H9 (cell line): ENCODE measurements at regions not wholly inside any gene's neighbourhood (a gene's known extent, or its start where the extent isn't known, plus 50 kb on each side); places are given as distances from the start of the nearest gene placed in this dataset.

Source experiments
- DNase-seq: peaks from one replicate; pipeline ENCODE4 v3.0.0-alpha.2; 2017
- H2AFZ ChIP-seq: one replicate; pipeline ENCODE4 v1.6.1; 2013; ENCODE audit warnings: mild to moderate bottlenecking, low read length, control low read depth, moderate library complexity
- H2AK5ac ChIP-seq: 2 replicates; pipeline ENCODE4 v1.6.1; 2013; ENCODE audit warnings: low read length, control low read depth, mixed read lengths; ENCODE audit not compliant: insufficient read length
- H2BK120ac ChIP-seq: one replicate; pipeline ENCODE4 v1.6.1; 2013; ENCODE audit warnings: low read depth, mild to moderate bottlenecking, low read length, control low read depth, inconsistent platforms; ENCODE audit not compliant: poor library complexity, severe bottlenecking
- H2BK12ac ChIP-seq: 2 replicates; pipeline ENCODE4 v1.6.1; 2013; ENCODE audit warnings: low read length, control low read depth, mixed read lengths, low read depth; ENCODE audit not compliant: insufficient read length
- H2BK15ac ChIP-seq: 2 replicates; pipeline ENCODE4 v1.6.1; 2013; ENCODE audit warnings: low read depth, low read length, control low read depth
- H2BK20ac ChIP-seq: one replicate; pipeline ENCODE4 v1.6.1; 2013; ENCODE audit warnings: low read depth, mild to moderate bottlenecking, low read length, control low read depth, inconsistent platforms; ENCODE audit not compliant: poor library complexity, severe bottlenecking
- H2BK5ac ChIP-seq: 2 replicates; pipeline ENCODE4 v1.6.1; 2013; ENCODE audit warnings: low read length, control low read depth, mixed read lengths; ENCODE audit not compliant: insufficient read length
- H3K14ac ChIP-seq: 2 replicates; pipeline ENCODE4 v1.6.1; 2013; ENCODE audit warnings: low read length, control low read depth; ENCODE audit not compliant: insufficient read depth
- H3K18ac ChIP-seq: 2 replicates; pipeline ENCODE4 v1.6.1; 2013; ENCODE audit warnings: low read depth, mild to moderate bottlenecking, mixed read lengths, low read length, control low read depth; ENCODE audit not compliant: insufficient read length
- H3K23ac ChIP-seq: 2 replicates; pipeline ENCODE4 v1.6.1; 2013; ENCODE audit warnings: low read length, control low read depth, mixed read lengths, low read depth; ENCODE audit not compliant: insufficient read length
- H3K23me2 ChIP-seq: 2 replicates; pipeline ENCODE4 v1.6.1; 2013; ENCODE audit warnings: low read depth, mild to moderate bottlenecking, mixed read lengths, low read length, control low read depth; ENCODE audit not compliant: insufficient read length, poor library complexity, severe bottlenecking
- H3K27ac ChIP-seq: 2 replicates; pipeline ENCODE4 v1.5.1; 2013; ENCODE audit warnings: low read length, control low read depth, mixed read lengths, low read depth; ENCODE audit not compliant: insufficient read length
- H3K27me3 ChIP-seq: 2 replicates; pipeline ENCODE4 v1.6.1; 2013; ENCODE audit warnings: low read length, control low read depth, inconsistent platforms; ENCODE audit not compliant: insufficient read depth
- H3K4ac ChIP-seq: 2 replicates; pipeline ENCODE4 v1.6.1; 2013; ENCODE audit warnings: low read depth, mild to moderate bottlenecking, control low read depth, inconsistent platforms, low read length, moderate library complexity
- H3K4me1 ChIP-seq: 2 replicates; pipeline ENCODE4 v1.6.1; 2013; ENCODE audit warnings: low read length, control low read depth, inconsistent platforms; ENCODE audit not compliant: insufficient read depth
- H3K4me2 ChIP-seq: 2 replicates; pipeline ENCODE4 v1.6.1; 2013; ENCODE audit warnings: low read length, control low read depth, mixed read lengths; ENCODE audit not compliant: insufficient read length, insufficient read depth
- H3K56ac ChIP-seq: 2 replicates; pipeline ENCODE4 v1.6.1; 2013; ENCODE audit warnings: low read depth, mild to moderate bottlenecking, mixed read lengths, low read length, control low read depth; ENCODE audit not compliant: insufficient read length
- H3K79me1 ChIP-seq: 2 replicates; pipeline ENCODE4 v1.6.1; 2013; ENCODE audit warnings: low read depth, mild to moderate bottlenecking, moderate library complexity, low read length, control low read depth, inconsistent platforms; ENCODE audit not compliant: insufficient read depth, poor library complexity, severe bottlenecking
- H3K79me2 ChIP-seq: 2 replicates; pipeline ENCODE4 v1.6.1; 2013; ENCODE audit warnings: low read length, control low read depth, inconsistent platforms; ENCODE audit not compliant: insufficient read depth
- H3K9ac ChIP-seq: 2 replicates; pipeline ENCODE4 v1.6.1; 2013; ENCODE audit warnings: low read length, control low read depth, mixed read lengths; ENCODE audit not compliant: insufficient read length; ENCODE audit errors: extremely low read depth
- H3K9me3 ChIP-seq: one replicate; pipeline ENCODE4 v1.6.1; 2013; ENCODE audit warnings: low read depth, low read length, inconsistent platforms; ENCODE audit not compliant: control insufficient read depth
- H3T11ph ChIP-seq: one replicate; pipeline ENCODE4 v1.6.1; 2013; ENCODE audit warnings: mild to moderate bottlenecking, low read length, control low read depth, inconsistent platforms
- H4K20me1 ChIP-seq: one replicate; pipeline ENCODE4 v1.6.1; 2013; ENCODE audit not compliant: control insufficient read depth, insufficient read length, insufficient read depth
- H4K5ac ChIP-seq: 2 replicates; pipeline ENCODE4 v1.6.1; 2013; ENCODE audit warnings: low read depth, mild to moderate bottlenecking, mixed read lengths, low read length, control low read depth; ENCODE audit not compliant: insufficient read length
- H4K8ac ChIP-seq: replicated peaks from 2 replicates; pipeline ENCODE4 v1.6.1; 2013; ENCODE audit warnings: low read length, control low read depth, mixed read lengths, low read depth; ENCODE audit not compliant: insufficient read length
- H4K91ac ChIP-seq: 2 replicates; pipeline ENCODE4 v1.6.1; 2013; ENCODE audit warnings: low read depth, mild to moderate bottlenecking, moderate library complexity, mixed read lengths, low read length, control low read depth; ENCODE audit not compliant: insufficient read length
- H3K27ac Mint-ChIP-seq, 3 experiments: 2 replicates in 2 of 3; 3 replicates in 1 of 3; pipeline ENCODE4 v1.8.0; 2020 to 2021; ENCODE audit warnings: mixed read lengths in 3 of 3, mild to moderate bottlenecking in 1 of 3, moderate library complexity in 1 of 3
- H3K27me3 Mint-ChIP-seq: 2 replicates; pipeline ENCODE4 v1.8.0; 2021; ENCODE audit warnings: low read depth, mild to moderate bottlenecking, moderate library complexity, mixed read lengths
- H3K36me3 Mint-ChIP-seq, 3 experiments: 2 replicates in 2 of 3; 3 replicates in 1 of 3; pipeline ENCODE4 v1.8.0; 2020 to 2021; ENCODE audit warnings: low read depth in 3 of 3, mixed read lengths in 3 of 3; ENCODE audit not compliant: insufficient read depth in 1 of 3
- H3K4me1 Mint-ChIP-seq, 2 experiments: 2 replicates each; pipeline ENCODE4 v1.8.0; 2020; ENCODE audit warnings: mixed read lengths in 2 of 2
- H3K4me3 Mint-ChIP-seq, 2 experiments: 2 replicates in 1 of 2; 3 replicates in 1 of 2; pipeline ENCODE4 v1.8.0; 2020 to 2021; ENCODE audit warnings: mild to moderate bottlenecking in 2 of 2, mixed read lengths in 2 of 2, moderate library complexity in 1 of 2
- H3K9me3 Mint-ChIP-seq, 2 experiments: 2 replicates in 1 of 2; 3 replicates in 1 of 2; pipeline ENCODE4 v1.8.0; 2020; ENCODE audit warnings: mild to moderate bottlenecking in 2 of 2, mixed read lengths in 2 of 2, moderate library complexity in 1 of 2
- CTCF ChIP-seq: fragments of 200-600 bp; sonication (generic); conservative IDR thresholded peaks from 3 replicates; pipeline ENCODE4 v1.8.0; 2021; ENCODE audit warnings: antibody characterized with exemption, mild to moderate bottlenecking
- WGBS: extraction: QIAGEN DNeasy Blood & Tissue Kit; methylation state at CpG from one replicate; pipeline ENCODE4 v1.1.7; 2013; ENCODE audit warnings: missing lambda C conversion rate, low lambda C conversion rate, mixed read lengths; ENCODE audit not compliant: insufficient read length; ENCODE audit errors: extremely low coverage; 5-methylcytosine and 5-hydroxymethylcytosine counted together

- no peak overlapping the region for H2BK20ac ChIP-seq
- no peak overlapping the region for H4K91ac ChIP-seq
- no peak overlapping the region for H3K27ac ChIP-seq
- H4K20me1 ChIP-seq = no peaks in the 10 kb centered on the region
- no CpG with 5 or more reads among the region's 5 CpGs for WGBS
- H3K4ac ChIP-seq = no peak overlapping the region
- no peaks in the 10 kb centered on the region for H3K9me3 ChIP-seq
- no peak overlapping the region for H2BK12ac ChIP-seq
- H3K4me1 Mint-ChIP-seq = peaks cover 21 to 26% of the 10 kb centered on the region in 2 experiments
- H4K8ac ChIP-seq = no peak overlapping the region
- H3K27me3 ChIP-seq = no peaks in the 10 kb centered on the region
- no peak overlapping the region for H2AFZ ChIP-seq
- H3K4me3 Mint-ChIP-seq = no peak overlapping the region
- no peak overlapping the region for H3T11ph ChIP-seq
- no peak overlapping the region for H3K27ac Mint-ChIP-seq
- no peak overlapping the region for H2AK5ac ChIP-seq
- H3K9me3 Mint-ChIP-seq = peaks cover 3 to 6% of the 10 kb centered on the region in 2 experiments; a peak in 4 of 5 replicates
- no peaks in the 10 kb centered on the region for H3K79me1 ChIP-seq
- H2BK120ac ChIP-seq = no peak overlapping the region
- DNase-seq = no peak
- no peak overlapping the region for H3K4me2 ChIP-seq
- no peaks in the 10 kb centered on the region for H3K79me2 ChIP-seq
- no peak overlapping the region for H3K56ac ChIP-seq
- H4K5ac ChIP-seq = no peak overlapping the region
- TF ChIP-seq CTCF = no peak
- no peak overlapping the region for H2BK5ac ChIP-seq
- H2BK15ac ChIP-seq = no peak overlapping the region
- no peak overlapping the region for H3K18ac ChIP-seq
- no peaks in the 10 kb centered on the region for H3K23me2 ChIP-seq
- no peak overlapping the region for H3K9ac ChIP-seq
- H3K14ac ChIP-seq = no peak overlapping the region; the same call in 1 of the 2 replicates
- H3K4me1 ChIP-seq = no peaks in the 10 kb centered on the region; the same call in 1 of the 2 replicates
- no peak overlapping the region for H3K23ac ChIP-seq
- H3K36me3 Mint-ChIP-seq = peaks cover 0 to 5% (median 0%) of the 10 kb centered on the region in 3 experiments; a peak in 2 of 7 replicates
- H3K27me3 Mint-ChIP-seq = peaks cover 56% of the 10 kb centered on the region
Observed at GRCh38 chr17:73711184-73711583, 66.9 kb upstream of the SDK2 start.
